DND-41 (cell line): ENCODE measurements at regions not wholly inside any gene's neighbourhood (a gene's known extent, or its start where the extent isn't known, plus 50 kb on each side); places are given as distances from the start of the nearest gene placed in this dataset.

ENCODE experiments used
- ATAC-seq: fragments of 200-7000 bp; cut with Tn5 transposase; 3 replicates; pipeline ENCODE4 v1.9.1; 2021; ENCODE audit warnings: low read depth; ENCODE audit not compliant: insufficient read depth
- DNase-seq: peaks from one replicate; pipeline ENCODE4 v3.0.0-alpha.2; 2020
- H2AFZ ChIP-seq: 2 replicates; pipeline ENCODE4 v1.6.0; 2012; ENCODE audit warnings: low read depth, low read length
- H3K27ac ChIP-seq: 2 replicates; pipeline ENCODE4 v1.5.1; 2012; ENCODE audit warnings: low read length, inconsistent platforms
- H3K27me3 ChIP-seq: fragments of 200-600 bp; sonication (generic); 2 replicates; pipeline ENCODE4 v1.6.0; 2012; ENCODE audit warnings: low read length, mild to moderate bottlenecking, inconsistent platforms; ENCODE audit not compliant: insufficient read depth, poor library complexity
- H3K36me3 ChIP-seq: 2 replicates; pipeline ENCODE4 v1.5.1; 2012; ENCODE audit warnings: low read length, inconsistent platforms; ENCODE audit not compliant: insufficient read depth
- H3K4me1 ChIP-seq: 2 replicates; pipeline ENCODE4 v1.5.1; 2012; ENCODE audit warnings: mild to moderate bottlenecking, low read length; ENCODE audit not compliant: insufficient read depth
- H3K4me2 ChIP-seq: 2 replicates; pipeline ENCODE4 v1.6.0; 2012; ENCODE audit warnings: mild to moderate bottlenecking, moderate library complexity, low read length, inconsistent platforms; ENCODE audit not compliant: insufficient read depth
- H3K4me3 ChIP-seq, 2 experiments: fragments of 200-600 bp in 1 of 2; shearing (Covaris generic) in 1 of 2; 2 replicates each; pipeline ENCODE4 v1.5.1; 2012 to 2016; ENCODE audit warnings: inconsistent platforms in 2 of 2, low read length in 2 of 2, mild to moderate bottlenecking in 2 of 2, low read depth in 1 of 2, moderate library complexity in 1 of 2
- H3K79me2 ChIP-seq: 2 replicates; pipeline ENCODE4 v1.6.0; 2012; ENCODE audit warnings: low read length, inconsistent platforms; ENCODE audit not compliant: insufficient read depth
- H3K9ac ChIP-seq: 2 replicates; pipeline ENCODE4 v1.6.0; 2012; ENCODE audit warnings: low read depth, mild to moderate bottlenecking, inconsistent platforms, low read length, moderate library complexity
- H3K9me3 ChIP-seq: 2 replicates; pipeline ENCODE4 v1.5.1; 2012; ENCODE audit warnings: low read length, moderate library complexity, mild to moderate bottlenecking, inconsistent platforms; ENCODE audit not compliant: insufficient read depth, severe bottlenecking
- H4K20me1 ChIP-seq: 2 replicates; pipeline ENCODE4 v1.6.0; 2012; ENCODE audit warnings: low read length; ENCODE audit not compliant: insufficient read depth
- EZH2 ChIP-seq: IDR thresholded peaks from 3 replicates; pipeline ENCODE4 v1.6.1; 2012; ENCODE audit warnings: borderline replicate concordance, low read depth, mild to moderate bottlenecking, moderate library complexity, low read length, inconsistent platforms; ENCODE audit not compliant: severe bottlenecking
- TF ChIP-seq, protein P1 (sequence below): IDR thresholded peaks from 2 replicates; pipeline ENCODE4 v1.5.1; 2012; ENCODE audit warnings: borderline replicate concordance, low read length, moderate library complexity, mild to moderate bottlenecking; ENCODE audit not compliant: poor library complexity, severe bottlenecking; ENCODE audit errors: extremely low read depth

DNA sequence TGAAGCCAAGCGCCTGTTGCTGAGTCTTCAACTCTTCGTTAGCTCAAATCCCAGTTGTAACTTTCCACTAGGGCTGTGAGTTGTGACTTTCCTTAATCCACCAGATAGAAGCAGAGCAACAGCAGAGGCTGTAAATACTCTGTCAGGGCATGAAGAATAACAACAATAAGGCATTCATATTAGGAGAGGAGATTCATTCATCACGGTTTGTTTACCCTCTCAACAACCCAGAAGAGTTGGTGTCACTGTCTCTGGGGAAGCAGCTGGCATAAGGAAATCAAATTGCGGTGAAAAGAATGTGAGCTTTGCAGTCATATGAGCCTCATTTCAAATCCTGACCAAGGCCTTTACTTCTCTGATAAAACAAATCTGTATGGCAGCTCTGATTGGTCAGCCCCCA lies 184.8 kb downstream of the SHQ1 start:
- Histone ChIP-seq H3K9me3 (no peaks in the 10 kb centered on the region), H3K4me2 (no peak overlapping the region), H4K20me1 (no peaks in the 10 kb centered on the region), H3K4me1 (peaks cover 1% of the 10 kb centered on the region; the same call in 1 of the 2 replicates), H3K9ac (no peak overlapping the region), H3K27ac (no peak overlapping the region), H3K79me2 (no peaks in the 10 kb centered on the region), H3K4me3 (no peak overlapping the region), H2AFZ (no peak overlapping the region), H3K27me3 (no peaks in the 10 kb centered on the region), H3K36me3 (no peaks in the 10 kb centered on the region)
- ATAC-seq (no peak), DNase-seq (no peak)
- TF ChIP-seq EZH2: no peak
- TF ChIP-seq, protein P1, sequence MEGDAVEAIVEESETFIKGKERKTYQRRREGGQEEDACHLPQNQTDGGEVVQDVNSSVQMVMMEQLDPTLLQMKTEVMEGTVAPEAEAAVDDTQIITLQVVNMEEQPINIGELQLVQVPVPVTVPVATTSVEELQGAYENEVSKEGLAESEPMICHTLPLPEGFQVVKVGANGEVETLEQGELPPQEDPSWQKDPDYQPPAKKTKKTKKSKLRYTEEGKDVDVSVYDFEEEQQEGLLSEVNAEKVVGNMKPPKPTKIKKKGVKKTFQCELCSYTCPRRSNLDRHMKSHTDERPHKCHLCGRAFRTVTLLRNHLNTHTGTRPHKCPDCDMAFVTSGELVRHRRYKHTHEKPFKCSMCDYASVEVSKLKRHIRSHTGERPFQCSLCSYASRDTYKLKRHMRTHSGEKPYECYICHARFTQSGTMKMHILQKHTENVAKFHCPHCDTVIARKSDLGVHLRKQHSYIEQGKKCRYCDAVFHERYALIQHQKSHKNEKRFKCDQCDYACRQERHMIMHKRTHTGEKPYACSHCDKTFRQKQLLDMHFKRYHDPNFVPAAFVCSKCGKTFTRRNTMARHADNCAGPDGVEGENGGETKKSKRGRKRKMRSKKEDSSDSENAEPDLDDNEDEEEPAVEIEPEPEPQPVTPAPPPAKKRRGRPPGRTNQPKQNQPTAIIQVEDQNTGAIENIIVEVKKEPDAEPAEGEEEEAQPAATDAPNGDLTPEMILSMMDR: no peak

DNA sequence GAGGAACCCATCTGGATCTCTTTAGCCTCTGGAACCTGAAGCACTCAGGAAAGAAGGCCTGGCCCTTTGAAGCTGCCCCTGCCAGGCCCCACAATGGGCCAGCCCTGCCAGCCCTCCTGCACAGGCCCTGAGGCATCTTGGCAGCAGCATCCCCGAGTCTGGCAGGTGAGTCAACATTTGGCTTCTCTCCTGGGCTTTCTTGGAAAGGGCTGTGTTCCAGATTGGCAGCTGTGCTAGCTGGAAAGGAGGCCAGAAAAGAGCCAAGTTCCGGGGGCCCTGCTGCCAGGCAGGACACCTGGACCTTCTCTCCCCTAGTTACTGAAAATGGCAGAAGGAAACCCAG lies 187.2 kb downstream of the SHQ1 start:
- Histone ChIP-seq H3K79me2 (no peaks in the 10 kb centered on the region), H4K20me1 (no peaks in the 10 kb centered on the region), H3K9ac (no peak overlapping the region), H3K27me3 (no peaks in the 10 kb centered on the region), H3K9me3 (no peaks in the 10 kb centered on the region), H3K4me3 (no peak overlapping the region), H3K27ac (no peak overlapping the region), H3K4me1 (peaks cover 12% of the 10 kb centered on the region), H2AFZ (no peak overlapping the region), H3K4me2 (no peak overlapping the region), H3K36me3 (no peaks in the 10 kb centered on the region)
- no peak for ATAC-seq
- DNase-seq: no peak
- TF ChIP-seq, protein P1: no peak
- TF ChIP-seq EZH2: no peak

DNA sequence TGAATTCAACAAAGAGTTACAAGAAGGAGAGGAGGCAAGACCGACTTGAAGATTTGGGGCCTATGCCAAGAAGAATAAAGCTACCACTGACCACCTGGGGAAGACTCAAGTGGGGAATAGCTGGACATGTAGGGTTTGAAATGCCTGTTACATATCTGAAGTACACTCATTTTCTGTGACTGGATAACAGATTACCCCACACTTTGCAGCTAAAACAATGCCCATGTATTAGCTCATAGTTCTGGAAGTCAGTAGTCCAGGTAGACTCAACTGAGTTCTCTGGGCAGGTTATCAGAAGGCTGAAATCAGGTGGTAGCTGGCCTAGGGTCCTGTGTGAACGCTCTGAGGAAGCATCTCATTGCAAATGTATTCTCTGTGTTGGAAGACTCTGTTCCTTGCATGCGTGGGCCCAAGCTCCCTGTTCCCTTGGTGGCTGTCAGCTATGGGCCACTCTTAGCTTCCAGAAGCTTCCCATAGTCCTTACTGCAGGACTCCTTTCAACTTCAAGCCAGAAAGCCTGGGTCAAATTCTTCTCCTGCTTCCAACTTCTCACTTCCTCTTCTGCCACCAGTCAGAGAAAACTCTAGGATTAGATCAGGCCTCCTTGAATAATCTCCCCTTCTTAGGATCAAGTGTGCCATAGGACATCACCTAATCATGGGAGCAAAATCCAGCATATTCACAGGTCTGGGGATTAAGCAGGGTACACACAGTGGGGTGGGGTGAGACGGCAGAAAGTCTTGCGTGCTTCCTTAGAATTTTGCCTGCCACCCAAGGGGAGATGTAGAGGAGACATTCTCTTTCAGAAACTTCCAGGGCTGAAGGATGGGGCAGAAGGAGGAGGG lies 187.8 kb downstream of the SHQ1 start:
- DNase-seq: no peak

More for the DNA sequence above, 187.8 kb downstream of the SHQ1 start:
- TF ChIP-seq, protein P1: no peak
- TF ChIP-seq EZH2: no peak
- H3K36me3 ChIP-seq: no peaks in the 10 kb centered on the region
- no peaks in the 10 kb centered on the region for H3K9me3 ChIP-seq
- H3K27ac ChIP-seq: no peak overlapping the region
- no peaks in the 10 kb centered on the region for H3K79me2 ChIP-seq
- ATAC-seq: no peak
- no peaks in the 10 kb centered on the region for H4K20me1 ChIP-seq
- H3K4me1 ChIP-seq: peaks cover 12% of the 10 kb centered on the region
- no peak overlapping the region for H2AFZ ChIP-seq
- no peak overlapping the region for H3K4me2 ChIP-seq
- H3K4me3 ChIP-seq: no peak overlapping the region
- H3K27me3 ChIP-seq: no peaks in the 10 kb centered on the region
- H3K9ac ChIP-seq: no peak overlapping the region
